ENCODE measurements at regions not wholly inside any gene's neighbourhood (a gene's known extent, or its start where the extent isn't known, plus 50 kb on each side); places are given as distances from the start of the nearest gene placed in this dataset.

- no peak overlapping the region for H3K18ac ChIP-seq (ENCODE audit: low read depth, low read length)
- H2BK15ac ChIP-seq (ENCODE audit: low read depth, low read length) = no peak overlapping the region
- H3K27ac ChIP-seq (ENCODE audit: insufficient read depth, low read length) = no peak overlapping the region
- intact Hi-C loops (cut with micrococcal nuclease) = no loop called here
- no peak overlapping the region for H4K5ac ChIP-seq (ENCODE audit: low read depth, low read length)
- H3K14ac ChIP-seq (replicated peaks; ENCODE audit: low read depth, low read length) = no peak overlapping the region
- H2BK120ac ChIP-seq (ENCODE audit: low read depth, low read length) = no peak overlapping the region
- no peak overlapping the region for H3K56ac ChIP-seq (ENCODE audit: extremely low read depth, insufficient read depth, low read length)
- H3K4ac ChIP-seq (ENCODE audit: low read depth, low read length) = no peak overlapping the region
- TF ChIP-seq CHD1 (IDR thresholded peaks at IDR 0.05; ENCODE audit: low read depth, low read length) = no peak
- TF ChIP-seq SMC3 (IDR thresholded peaks at IDR 0.05; ENCODE audit: low read depth, low read length) = no peak
- TF ChIP-seq POLR2A (IDR thresholded peaks at IDR 0.05; ENCODE audit: low read depth, low read length) = no peak
- TF ChIP-seq NFE2L2 (IDR thresholded peaks at IDR 0.05; ENCODE audit: low read depth, low read length) = no peak
- no peak for TF ChIP-seq BHLHE40 (IDR thresholded peaks at IDR 0.05; ENCODE audit: low read depth, low read length)
- TF ChIP-seq CTCF (conservative IDR thresholded peaks at IDR 0.05; ENCODE audit: low read depth, low read length) = no peak
- no peak for TF ChIP-seq MAFK (IDR thresholded peaks at IDR 0.05; ENCODE audit: low read depth, low read length)
- TF ChIP-seq FOS (IDR thresholded peaks at IDR 0.05; ENCODE audit: low read depth, low read length) = no peak
- TF ChIP-seq MAZ (IDR thresholded peaks at IDR 0.05; ENCODE audit: borderline replicate concordance, low read depth, low read length) = no peak
- no peak for TF ChIP-seq ELK1 (IDR thresholded peaks at IDR 0.05; ENCODE audit: borderline replicate concordance, low read depth, low read length)
- TF ChIP-seq RAD21 (IDR thresholded peaks at IDR 0.05; ENCODE audit: low read length) = no peak
- no peak for TF ChIP-seq CEBPB (IDR thresholded peaks at IDR 0.05; ENCODE audit: low read depth, low read length)
- no peak for TF ChIP-seq RCOR1 (IDR thresholded peaks at IDR 0.05; ENCODE audit: insufficient replicate concordance, low read length)
- no peak for TF ChIP-seq USF2 (IDR thresholded peaks at IDR 0.05; ENCODE audit: low read depth, low read length)
- no peak for TF ChIP-seq MXI1 (IDR thresholded peaks at IDR 0.05; ENCODE audit: borderline replicate concordance, low read depth, low read length)
- TF ChIP-seq RFX5 (IDR thresholded peaks at IDR 0.05; ENCODE audit: low read depth, low read length) = no peak
- H2AK5ac ChIP-seq (ENCODE audit: low read depth, low read length) = no peak overlapping the region
- H4K91ac ChIP-seq (ENCODE audit: insufficient read depth, low read depth, low read length) = no peak overlapping the region
- H4K20me1 ChIP-seq (ENCODE audit: insufficient read depth, low read length) = no peaks in the 10 kb centered on the region
- ChIA-PET CTCF (no interaction called here), POLR2A (ENCODE audit: unreplicated experiment) (no interaction called here)
- H3K4me1 ChIP-seq (ENCODE audit: control insufficient read depth, insufficient read depth, low read length) = no peaks in the 10 kb centered on the region
- no peaks in the 10 kb centered on the region for H3K9me1 ChIP-seq (ENCODE audit: insufficient read depth, low read length)
- H3K9ac ChIP-seq (ENCODE audit: low read depth, low read length) = no peak overlapping the region
- no peak overlapping the region for H2AFZ ChIP-seq (replicated peaks; ENCODE audit: low read length, poor library complexity)
- no peaks in the 10 kb centered on the region for H3K36me3 ChIP-seq (ENCODE audit: control insufficient read depth, insufficient read depth, low read length)
- H3K79me1 ChIP-seq (ENCODE audit: low read depth in 1 of 2, low read length in 2 of 2) = no peaks in the 10 kb centered on the region
- H3K27me3 ChIP-seq (ENCODE audit: control insufficient read depth, insufficient read depth, low read length) = no peaks in the 10 kb centered on the region
- no peak overlapping the region for H3K23ac ChIP-seq (ENCODE audit: low read depth, low read length)
- no peak overlapping the region for H2BK20ac ChIP-seq (ENCODE audit: low read depth, low read length)
- H2BK5ac ChIP-seq (ENCODE audit: low read depth, low read length, poor library complexity, severe bottlenecking) = no peak overlapping the region
- dilution Hi-C loops (cut with HindIII; ENCODE audit: low sequenced_read_pairs, unreplicated experiment) = no loop called here
- DNase-seq (no peak), ATAC-seq (ENCODE audit: low read depth) (no peak)
- H4K8ac ChIP-seq (ENCODE audit: low read depth in 2 of 2, low read length in 2 of 2) = no peak overlapping the region
- no peak overlapping the region for H2AK9ac ChIP-seq (replicated peaks; ENCODE audit: low read depth, low read length, poor library complexity)
- H3K9me3 ChIP-seq (ENCODE audit: control insufficient read depth, insufficient read depth, low read length) = no peaks in the 10 kb centered on the region; the same call in 1 of the 2 replicates
- BruUV-seq (replicated peaks) = no TSS peak
- no peak overlapping the region for H3K4me2 ChIP-seq (ENCODE audit: low read depth, low read length)
- H3K4me3 ChIP-seq (ENCODE audit: insufficient read depth, low read depth, low read length) = no peak overlapping the region
- in situ Hi-C loops (cut with MboI; ENCODE audit: low sequenced_read_pairs) = no loop called here
Observed at GRCh38 chr13:22903925-22904324, 276.9 kb upstream of the SGCG start.
